Endodermal cell (in vitro differentiated cells): ENCODE measurements at regions not wholly inside any gene's neighbourhood (a gene's known extent, or its start where the extent isn't known, plus 50 kb on each side); places are given as distances from the start of the nearest gene placed in this dataset.

ENCODE experiments used
- DNase-seq: peaks from one replicate; pipeline ENCODE4 v3.0.0-alpha.2; 2017
- H3K27ac ChIP-seq: 2 replicates; pipeline ENCODE4 v1.5.1; 2013; ENCODE audit warnings: mild to moderate bottlenecking, low read depth, low read length, moderate library complexity
- H3K27me3 ChIP-seq: 2 replicates; pipeline ENCODE4 v1.6.1; 2013; ENCODE audit warnings: mild to moderate bottlenecking, low read length, moderate library complexity; ENCODE audit not compliant: insufficient read depth, control insufficient read depth, poor library complexity, severe bottlenecking
- H3K36me3 ChIP-seq: 2 replicates; pipeline ENCODE4 v1.7.0; 2013; ENCODE audit warnings: mild to moderate bottlenecking, low read length, moderate library complexity; ENCODE audit not compliant: control insufficient read depth, insufficient read depth
- H3K4me1 ChIP-seq: one replicate; pipeline ENCODE4 v1.7.0; 2013; ENCODE audit warnings: low read length; ENCODE audit not compliant: control insufficient read depth, insufficient read depth
- H3K4me3 ChIP-seq: 2 replicates; pipeline ENCODE4 v1.5.1; 2013; ENCODE audit warnings: mild to moderate bottlenecking, low read length, moderate library complexity
- H3K9ac ChIP-seq: 2 replicates; pipeline ENCODE4 v1.6.1; 2013; ENCODE audit warnings: mild to moderate bottlenecking, low read length, moderate library complexity; ENCODE audit not compliant: poor library complexity, severe bottlenecking; ENCODE audit errors: extremely low read depth
- H3K9me3 ChIP-seq: 2 replicates; pipeline ENCODE4 v1.6.1; 2013; ENCODE audit warnings: mild to moderate bottlenecking, low read length, moderate library complexity; ENCODE audit not compliant: control insufficient read depth
- H3K27ac Mint-ChIP-seq: 2 replicates; pipeline ENCODE4 v1.8.0; 2020; ENCODE audit warnings: mixed read lengths
- H3K27me3 Mint-ChIP-seq: 2 replicates; pipeline ENCODE4 v1.8.0; 2021; ENCODE audit warnings: mild to moderate bottlenecking, mixed read lengths; ENCODE audit not compliant: insufficient read depth
- H3K36me3 Mint-ChIP-seq: 2 replicates; pipeline ENCODE4 v1.8.0; 2020; ENCODE audit warnings: low read depth, mixed read lengths
- H3K4me1 Mint-ChIP-seq: 2 replicates; pipeline ENCODE4 v1.8.0; 2020; ENCODE audit warnings: mixed read lengths
- H3K4me3 Mint-ChIP-seq: 2 replicates; pipeline ENCODE4 v1.8.0; 2020; ENCODE audit warnings: mild to moderate bottlenecking, moderate library complexity, mixed read lengths
- H3K9me3 Mint-ChIP-seq: 2 replicates; pipeline ENCODE4 v1.8.0; 2020; ENCODE audit warnings: mild to moderate bottlenecking, mixed read lengths
- WGBS, 2 experiments: methylation state at CpG; one replicate each; pipeline versions ENCODE4 v1.1.5 to v1.1.7; 2013; ENCODE audit warnings: missing lambda C conversion rate in 2 of 2, mixed read lengths in 1 of 2; ENCODE audit not compliant: insufficient coverage in 1 of 2, insufficient read length in 1 of 2; 5-methylcytosine and 5-hydroxymethylcytosine counted together
- TF ChIP-seq, protein P1 (sequence below): fragments of 200-600 bp; sonication (generic); conservative IDR thresholded peaks from 2 replicates; pipeline ENCODE4 v1.5.0; 2021; ENCODE audit warnings: antibody characterized with exemption, mild to moderate bottlenecking

DNA sequence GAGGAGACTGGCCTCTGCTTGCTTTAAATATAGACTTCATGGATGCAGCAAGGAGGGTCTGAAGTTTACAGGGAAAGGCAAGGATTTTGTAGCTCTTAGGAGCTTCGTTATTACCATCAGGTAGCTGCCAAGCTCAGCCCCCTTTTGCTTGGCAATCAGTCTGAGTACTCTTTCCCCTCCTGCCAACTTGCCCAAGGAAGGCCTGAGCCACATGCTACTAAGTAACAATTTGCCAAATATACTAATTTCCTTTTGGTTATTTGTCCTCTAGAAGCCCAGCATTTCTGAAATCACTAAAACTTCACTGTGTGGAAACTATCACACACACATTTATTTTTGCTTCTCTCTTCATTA, 85.5 kb upstream of the ITPRID2 start:
- Histone ChIP-seq H3K36me3 (no peaks in the 10 kb centered on the region), H3K27me3 (no peaks in the 10 kb centered on the region), H3K9ac (no peak overlapping the region), H3K4me3 (no peak overlapping the region), H3K9me3 (no peaks in the 10 kb centered on the region), H3K27ac (no peak overlapping the region), H3K4me1 (peaks cover 5% of the 10 kb centered on the region)
- H3K4me3 Mint-ChIP-seq, result no peak overlapping the region
- TF ChIP-seq, protein P1, sequence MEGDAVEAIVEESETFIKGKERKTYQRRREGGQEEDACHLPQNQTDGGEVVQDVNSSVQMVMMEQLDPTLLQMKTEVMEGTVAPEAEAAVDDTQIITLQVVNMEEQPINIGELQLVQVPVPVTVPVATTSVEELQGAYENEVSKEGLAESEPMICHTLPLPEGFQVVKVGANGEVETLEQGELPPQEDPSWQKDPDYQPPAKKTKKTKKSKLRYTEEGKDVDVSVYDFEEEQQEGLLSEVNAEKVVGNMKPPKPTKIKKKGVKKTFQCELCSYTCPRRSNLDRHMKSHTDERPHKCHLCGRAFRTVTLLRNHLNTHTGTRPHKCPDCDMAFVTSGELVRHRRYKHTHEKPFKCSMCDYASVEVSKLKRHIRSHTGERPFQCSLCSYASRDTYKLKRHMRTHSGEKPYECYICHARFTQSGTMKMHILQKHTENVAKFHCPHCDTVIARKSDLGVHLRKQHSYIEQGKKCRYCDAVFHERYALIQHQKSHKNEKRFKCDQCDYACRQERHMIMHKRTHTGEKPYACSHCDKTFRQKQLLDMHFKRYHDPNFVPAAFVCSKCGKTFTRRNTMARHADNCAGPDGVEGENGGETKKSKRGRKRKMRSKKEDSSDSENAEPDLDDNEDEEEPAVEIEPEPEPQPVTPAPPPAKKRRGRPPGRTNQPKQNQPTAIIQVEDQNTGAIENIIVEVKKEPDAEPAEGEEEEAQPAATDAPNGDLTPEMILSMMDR, result no peak
- no peak overlapping the region for H3K27ac Mint-ChIP-seq
- peaks cover 14% of the 10 kb centered on the region for H3K4me1 Mint-ChIP-seq
- H3K9me3 Mint-ChIP-seq, result peaks cover 14% of the 10 kb centered on the region
- peaks cover 6% of the 10 kb centered on the region for H3K27me3 Mint-ChIP-seq
- H3K36me3 Mint-ChIP-seq, result no peaks in the 10 kb centered on the region
- WGBS, 2 experiments, result 84% methylated on average over 1 of the region's 1 CpG; no CpG with 5 or more reads in 1 of the 2 experiments
- DNase-seq, result no peak

DNA sequence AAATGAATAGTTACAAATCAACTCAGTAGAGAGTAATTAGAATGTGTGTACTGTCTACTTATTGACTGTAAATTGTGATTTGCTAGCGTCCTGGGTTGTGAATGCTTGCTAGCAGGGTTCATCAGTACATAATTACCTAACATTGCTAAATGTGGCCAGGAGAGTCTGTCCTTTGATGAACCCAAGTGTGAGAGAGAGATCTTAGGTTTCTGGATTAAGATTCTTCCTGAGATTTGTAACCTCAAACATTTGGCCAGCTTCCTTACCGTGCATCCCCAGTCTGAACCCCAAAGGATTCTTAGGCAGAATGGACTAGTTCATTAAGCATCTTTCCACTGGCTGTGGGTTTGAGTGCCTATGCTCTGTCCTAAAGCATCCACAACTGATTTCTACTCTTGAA, 84.0 kb upstream of the ITPRID2 start:
- H3K4me1 ChIP-seq, result peaks cover 7% of the 10 kb centered on the region
- no peak overlapping the region for H3K9ac ChIP-seq
- Mint-ChIP-seq H3K9me3 (peaks cover 9% of the 10 kb centered on the region), H3K27ac (no peak overlapping the region), H3K4me1 (peaks cover 28% of the 10 kb centered on the region), H3K4me3 (no peak overlapping the region), H3K27me3 (peaks cover 3% of the 10 kb centered on the region), H3K36me3 (no peaks in the 10 kb centered on the region)
- no peaks in the 10 kb centered on the region for H3K36me3 ChIP-seq
- no peak overlapping the region for H3K27ac ChIP-seq
- DNase-seq, result no peak
- H3K27me3 ChIP-seq, result no peaks in the 10 kb centered on the region
- TF ChIP-seq, protein P1, result no peak
- 97 to 100% methylated on average over 1 to 2 of the region's 2 CpGs for WGBS, 2 experiments
- H3K9me3 ChIP-seq, result no peaks in the 10 kb centered on the region
- no peak overlapping the region for H3K4me3 ChIP-seq

DNA sequence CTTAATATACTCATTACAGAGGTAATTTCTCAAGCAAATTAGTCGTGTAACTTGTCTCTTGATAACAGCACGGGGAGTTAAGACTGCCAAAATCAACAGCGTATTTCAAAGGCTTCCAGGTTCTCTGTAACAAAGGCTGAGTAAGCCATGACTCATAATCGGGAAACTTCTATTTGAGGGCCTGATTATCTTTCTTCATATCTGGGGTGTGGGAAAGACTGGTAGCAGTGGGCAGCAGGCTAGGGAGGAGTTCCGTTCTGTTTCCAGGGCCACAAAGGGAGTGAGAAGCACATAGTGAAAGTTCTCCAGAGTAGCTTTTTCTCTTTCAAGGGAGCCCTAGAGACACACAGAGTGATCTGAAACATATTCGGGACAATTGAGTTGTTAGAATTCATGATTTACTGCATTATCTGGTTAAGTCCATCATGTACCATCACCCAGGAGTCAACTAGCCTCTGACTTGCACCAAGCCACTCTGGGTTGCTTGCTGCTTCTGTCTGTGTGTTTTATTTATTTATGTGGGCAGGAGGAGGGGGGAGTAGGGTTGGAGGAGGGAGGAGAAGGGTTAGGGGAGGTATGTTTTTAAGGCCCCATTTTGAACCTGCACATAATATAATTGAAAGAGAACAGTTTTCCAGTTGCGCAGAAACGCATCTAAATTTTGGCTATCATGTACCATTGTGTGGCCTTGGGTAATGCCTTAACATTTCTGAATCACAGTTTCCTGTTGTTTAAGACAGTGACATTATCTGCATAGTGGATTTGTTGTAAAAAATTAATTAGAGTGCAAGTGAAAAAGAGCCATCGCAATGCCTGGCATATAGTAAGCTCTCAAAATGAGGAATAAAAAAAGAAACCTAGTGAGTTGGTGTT, 80.5 kb upstream of the ITPRID2 start:
- Histone ChIP-seq H3K4me3 (no peak overlapping the region), H3K27me3 (no peaks in the 10 kb centered on the region), H3K9ac (no peak overlapping the region), H3K4me1 (peaks cover 10% of the 10 kb centered on the region), H3K9me3 (no peaks in the 10 kb centered on the region), H3K36me3 (no peaks in the 10 kb centered on the region), H3K27ac (no peak overlapping the region)
- H3K4me3 Mint-ChIP-seq, result no peak overlapping the region
- 68 to 74% methylated on average over 6 to 9 of the region's 9 CpGs for WGBS, 2 experiments
- no peaks in the 10 kb centered on the region for H3K36me3 Mint-ChIP-seq
- peaks cover 20% of the 10 kb centered on the region for H3K4me1 Mint-ChIP-seq
- no peaks in the 10 kb centered on the region for H3K9me3 Mint-ChIP-seq
- TF ChIP-seq, protein P1, result no peak
- H3K27me3 Mint-ChIP-seq, result no peaks in the 10 kb centered on the region
- peak overlapping the region; percentile 79 for H3K27ac Mint-ChIP-seq
- peak; percentile 62 for DNase-seq
